Pancreas (tissue), 10 donors: ENCODE measurements at regions not wholly inside any gene's neighbourhood (a gene's known extent, or its start where the extent isn't known, plus 50 kb on each side); places are given as distances from the start of the nearest gene placed in this dataset.

Source experiments
- ATAC-seq, 4 donors: fragments of 200-7000 bp; cut with Tn5 transposase; one replicate each; pipeline versions ENCODE4 v1.8.0 to v1.9.1; 2020; ENCODE audit warnings: mild to moderate bottlenecking in 4 of 4, moderate library complexity in 4 of 4
- DNase-seq, 6 donors: peaks; one replicate each; pipeline ENCODE4 v3.0.0-alpha.2; 2020
- FAIRE-seq: peaks from 2 replicates; lab custom pipeline; 2012; peaks lifted over from hg19 to GRCh38; lab: Jason Lieb, UNC
- H3K27ac ChIP-seq, 4 donors: fragments of 200-600 bp; sonication (generic); 1 replicate in 3 of 4; 2 replicates in 1 of 4; pipeline versions ENCODE4 v1.5.0 to v1.8.0; 2020
- H3K27me3 ChIP-seq, 4 donors: fragments of 200-600 bp; one replicate each; pipeline ENCODE4 v1.8.0; 2021
- H3K36me3 ChIP-seq, 3 donors: fragments of 200-600 bp; sonication (generic) in 1 of 3; one replicate each; pipeline versions ENCODE4 v1.5.0 to v1.8.0; 2020 to 2021
- H3K4me1 ChIP-seq, 3 donors: fragments of 200-600 bp; one replicate each; pipeline ENCODE4 v1.8.0; 2021
- H3K4me3 ChIP-seq, 4 donors: fragments of 200-600 bp; sonication (generic) in 2 of 4; one replicate each; pipeline versions ENCODE4 v1.5.0 to v1.8.0; 2020 to 2021
- H3K9me3 ChIP-seq, 4 donors: fragments of 200-600 bp; one replicate each; pipeline ENCODE4 v1.8.0; 2021
- CTCF ChIP-seq, 4 donors: fragments of 200-600 bp; sonication (generic) in 3 of 4; IDR thresholded peaks; one replicate each; pipeline versions ENCODE4 v1.5.0 to v1.8.0; 2021; ENCODE audit warnings: antibody characterized with exemption in 4 of 4
- WGBS, 2 donors: extraction: QIAGEN DNeasy Blood & Tissue Kit; methylation state at CpG; one replicate each; pipeline ENCODE4 v1.1.7; 2013; 5-methylcytosine and 5-hydroxymethylcytosine counted together
- intact Hi-C, 3 donors: fragments of 100-400 bp; cut with DNase I; formaldehyde crosslinking; loops; one replicate each; pipeline versions ENCODE4 v1.11.1 to v1.14.2; 2022
- donor health status: healthy with polysubstance abuse.
- donor health status: DM: no; HTN: no; CAD: no; lungs with moderate emphysema.
- donor health status: DM: no; HTN: no; CAD: no.
- donor health status: control.
- donor health status: control.
- donor health status: Bipolar disorder and iron deficiency.
- donor health status: DM: yes; HTN: yes; CAD: no.
- donor health status: DM: no; HTN: no; CAD: no.
- donor health status: DM: no; HTN: no; CAD: no.
- donor health status: DM: yes; HTN: yes; CAD: no.

- Histone ChIP-seq H3K4me3 (no peak overlapping the region), H3K4me1 (no peaks in the 10 kb centered on the region), H3K27ac (no peak overlapping the region), H3K9me3 (no peaks in the 10 kb centered on the region), H3K27me3 (no peaks in the 10 kb centered on the region), H3K36me3 (no peaks in the 10 kb centered on the region)
- no peak for FAIRE-seq
- 52 to 55% methylated on average over 2 of the region's 2 CpGs for WGBS, 2 donors
- no peak for ATAC-seq
- intact Hi-C loops, result no loop called here
- TF ChIP-seq CTCF (IDR thresholded peaks at IDR 0.05), result no peak
- DNase-seq, result no peak
Observed at GRCh38 chr4:60315586-60315985, 884.5 kb upstream of the ADGRL3 start.

- no peaks in the 10 kb centered on the region for H3K36me3 ChIP-seq
- FAIRE-seq (no peak), DNase-seq (no peak), ATAC-seq (no peak)
- no peaks in the 10 kb centered on the region for H3K9me3 ChIP-seq
- intact Hi-C loops, result no loop called here
- WGBS, 2 donors, result 58 to 71% methylated on average over 3 of the region's 3 CpGs
- no peaks in the 10 kb centered on the region for H3K4me1 ChIP-seq
- H3K4me3 ChIP-seq, result no peak overlapping the region
- no peak for TF ChIP-seq CTCF (IDR thresholded peaks at IDR 0.05)
- H3K27ac ChIP-seq, result no peak overlapping the region
- H3K27me3 ChIP-seq, result no peaks in the 10 kb centered on the region
Observed at GRCh38 chr4:60326735-60327134, 873.4 kb upstream of the ADGRL3 start.

DNA sequence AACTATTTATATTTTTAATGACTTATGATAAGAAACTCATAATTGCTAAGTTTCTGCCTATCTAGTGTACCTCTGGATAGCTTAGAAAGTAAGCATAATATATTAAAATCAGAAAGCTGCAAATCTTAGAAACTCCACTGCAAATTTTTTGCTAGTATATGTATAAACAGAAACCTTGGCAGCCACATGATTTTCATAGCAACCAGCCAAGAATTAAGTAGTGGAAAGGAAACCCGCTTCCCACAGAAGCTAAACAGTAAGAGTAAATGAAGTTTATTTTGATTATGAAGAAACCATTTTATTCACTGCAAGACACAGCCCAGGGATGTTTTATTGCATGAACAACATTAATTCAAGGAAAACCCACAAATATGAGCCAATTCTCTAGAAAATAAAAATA lies 872.5 kb upstream of the ADGRL3 start:
- no peak for TF ChIP-seq CTCF (IDR thresholded peaks at IDR 0.05)

GRCh38 chr4:60344908-60345307 lies 855.2 kb upstream of the ADGRL3 start:
- Histone ChIP-seq H3K36me3 (no peaks in the 10 kb centered on the region), H3K4me1 (no peaks in the 10 kb centered on the region), H3K4me3 (no peak overlapping the region), H3K27ac (no peak overlapping the region), H3K9me3 (no peaks in the 10 kb centered on the region), H3K27me3 (no peaks in the 10 kb centered on the region)
- ATAC-seq (no peak), FAIRE-seq (no peak), DNase-seq (no peak)
- no peak for TF ChIP-seq CTCF (IDR thresholded peaks at IDR 0.05)
- intact Hi-C loops, result no loop called here
- 12 to 13% methylated on average over 2 of the region's 2 CpGs for WGBS, 2 donors

More for the DNA sequence above, 872.5 kb upstream of the ADGRL3 start:
- 51 to 52% methylated on average over 1 of the region's 1 CpG for WGBS, 2 donors
- no peaks in the 10 kb centered on the region for H3K36me3 ChIP-seq
- no peak overlapping the region for H3K27ac ChIP-seq
- no peaks in the 10 kb centered on the region for H3K4me1 ChIP-seq
- H3K27me3 ChIP-seq, result no peaks in the 10 kb centered on the region
- intact Hi-C loops, result no loop called here
- no peak for ATAC-seq
- H3K4me3 ChIP-seq, result no peak overlapping the region
- H3K9me3 ChIP-seq, result no peaks in the 10 kb centered on the region
- no peak for FAIRE-seq
- no peak for DNase-seq

GRCh38 chr4:60345392-60345791 lies 854.7 kb upstream of the ADGRL3 start:
- intact Hi-C loops, result no loop called here
- FAIRE-seq, result no peak
- no peak for TF ChIP-seq CTCF (IDR thresholded peaks at IDR 0.05)

More at GRCh38 chr4:60345392-60345791, 854.7 kb upstream of the ADGRL3 start:
- no peak overlapping the region for H3K4me3 ChIP-seq
- no peaks in the 10 kb centered on the region for H3K9me3 ChIP-seq
- H3K27ac ChIP-seq, result no peak overlapping the region
- H3K36me3 ChIP-seq, result no peaks in the 10 kb centered on the region
- H3K27me3 ChIP-seq, result no peaks in the 10 kb centered on the region
- no peaks in the 10 kb centered on the region for H3K4me1 ChIP-seq
- DNase-seq (no peak), ATAC-seq (no peak)
